ENCODE measurements at regions not wholly inside any gene's neighbourhood (a gene's known extent, or its start where the extent isn't known, plus 50 kb on each side); places are given as distances from the start of the nearest gene placed in this dataset.

DNA sequence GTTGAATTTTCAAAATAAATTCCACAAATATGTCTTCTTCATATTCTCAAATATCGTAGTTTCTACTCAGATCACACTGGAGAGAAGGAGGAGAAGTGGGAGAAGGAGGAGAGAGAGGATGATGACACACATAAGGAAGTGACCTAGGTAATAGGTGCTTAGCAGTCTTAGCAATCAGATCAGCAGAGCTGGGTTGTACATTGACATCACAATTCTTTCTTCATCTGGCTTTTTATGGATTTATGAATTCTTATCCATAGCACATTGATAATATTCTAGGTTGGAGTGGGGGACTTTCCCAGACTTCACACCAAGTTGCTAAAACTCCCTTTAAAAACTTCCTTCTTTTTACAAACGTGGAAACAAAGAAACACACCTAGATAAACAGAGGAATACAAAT is 86.9 kb downstream of the FGF9 start:
- ATAC-seq (ENCODE audit: low read depth) (no peak), DNase-seq (ENCODE audit: low spot score) (no peak)
- H3K4me3 ChIP-seq (ENCODE audit: severe bottlenecking) = no peak overlapping the region
- no peaks in the 10 kb centered on the region for H3K36me3 ChIP-seq (ENCODE audit: low read depth)
- H3K9me3 ChIP-seq (ENCODE audit: severe bottlenecking) = no peaks in the 10 kb centered on the region
- TF ChIP-seq, protein P1, sequence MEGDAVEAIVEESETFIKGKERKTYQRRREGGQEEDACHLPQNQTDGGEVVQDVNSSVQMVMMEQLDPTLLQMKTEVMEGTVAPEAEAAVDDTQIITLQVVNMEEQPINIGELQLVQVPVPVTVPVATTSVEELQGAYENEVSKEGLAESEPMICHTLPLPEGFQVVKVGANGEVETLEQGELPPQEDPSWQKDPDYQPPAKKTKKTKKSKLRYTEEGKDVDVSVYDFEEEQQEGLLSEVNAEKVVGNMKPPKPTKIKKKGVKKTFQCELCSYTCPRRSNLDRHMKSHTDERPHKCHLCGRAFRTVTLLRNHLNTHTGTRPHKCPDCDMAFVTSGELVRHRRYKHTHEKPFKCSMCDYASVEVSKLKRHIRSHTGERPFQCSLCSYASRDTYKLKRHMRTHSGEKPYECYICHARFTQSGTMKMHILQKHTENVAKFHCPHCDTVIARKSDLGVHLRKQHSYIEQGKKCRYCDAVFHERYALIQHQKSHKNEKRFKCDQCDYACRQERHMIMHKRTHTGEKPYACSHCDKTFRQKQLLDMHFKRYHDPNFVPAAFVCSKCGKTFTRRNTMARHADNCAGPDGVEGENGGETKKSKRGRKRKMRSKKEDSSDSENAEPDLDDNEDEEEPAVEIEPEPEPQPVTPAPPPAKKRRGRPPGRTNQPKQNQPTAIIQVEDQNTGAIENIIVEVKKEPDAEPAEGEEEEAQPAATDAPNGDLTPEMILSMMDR (IDR thresholded peaks at IDR 0.05; ENCODE audit: poor library complexity, severe bottlenecking) = no peak
- no peak overlapping the region for H3K27ac ChIP-seq (ENCODE audit: poor library complexity, severe bottlenecking)
- no peaks in the 10 kb centered on the region for H3K4me1 ChIP-seq (ENCODE audit: insufficient read depth, poor library complexity, severe bottlenecking)
- H3K27me3 ChIP-seq (ENCODE audit: insufficient read depth, poor library complexity, severe bottlenecking) = no peaks in the 10 kb centered on the region

DNA sequence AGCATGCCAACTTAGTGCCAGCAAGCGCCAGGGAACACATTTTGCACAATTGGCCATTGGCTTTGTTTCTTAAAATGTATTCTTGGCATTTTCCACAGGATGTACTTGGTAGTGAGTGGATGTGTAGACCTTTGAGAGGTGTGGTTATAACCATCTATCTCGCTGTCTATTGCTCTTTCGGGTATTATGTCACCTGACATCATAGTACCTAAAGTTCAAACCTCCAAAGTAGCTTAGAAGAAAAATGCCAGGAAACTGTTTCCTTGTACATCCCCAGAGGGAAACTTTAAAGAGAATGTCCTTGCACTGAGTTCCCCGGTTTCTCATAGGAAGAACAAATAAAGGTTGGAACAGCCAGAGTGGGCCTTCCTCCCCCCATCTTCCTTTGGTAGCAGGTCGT is 87.6 kb downstream of the FGF9 start:
- Histone ChIP-seq H3K36me3 (ENCODE audit: low read depth) (no peaks in the 10 kb centered on the region), H3K27ac (ENCODE audit: poor library complexity, severe bottlenecking) (no peak overlapping the region), H3K4me1 (ENCODE audit: insufficient read depth, poor library complexity, severe bottlenecking) (no peaks in the 10 kb centered on the region), H3K27me3 (ENCODE audit: insufficient read depth, poor library complexity, severe bottlenecking) (no peaks in the 10 kb centered on the region), H3K9me3 (ENCODE audit: severe bottlenecking) (no peaks in the 10 kb centered on the region), H3K4me3 (ENCODE audit: severe bottlenecking) (no peak overlapping the region)
- DNase-seq (ENCODE audit: low spot score) (no peak), ATAC-seq (ENCODE audit: low read depth) (no peak)
- TF ChIP-seq, protein P1 (IDR thresholded peaks at IDR 0.05; ENCODE audit: poor library complexity, severe bottlenecking) = no peak

DNA sequence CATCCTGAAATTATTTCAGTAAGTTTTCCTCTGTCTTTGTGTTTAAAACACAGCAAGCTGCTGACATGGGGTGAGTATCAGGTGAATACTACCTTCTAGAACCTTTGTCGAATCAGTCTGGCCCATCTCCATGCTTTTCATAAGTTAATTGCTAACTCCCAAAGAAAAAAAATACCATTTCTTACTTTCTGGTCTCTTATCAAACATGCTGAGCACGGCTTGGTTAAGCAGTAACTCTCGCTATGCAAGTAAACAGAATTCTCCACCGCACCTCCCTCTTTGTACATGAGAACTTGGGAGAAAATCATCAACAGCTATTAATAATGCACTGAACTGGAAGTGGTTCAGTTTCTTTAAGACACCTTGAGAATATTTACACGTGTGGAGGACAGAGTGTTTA is 88.6 kb downstream of the FGF9 start:
- ATAC-seq (ENCODE audit: low read depth) = no peak
- H3K27ac ChIP-seq (ENCODE audit: poor library complexity, severe bottlenecking) = no peak overlapping the region

DNA sequence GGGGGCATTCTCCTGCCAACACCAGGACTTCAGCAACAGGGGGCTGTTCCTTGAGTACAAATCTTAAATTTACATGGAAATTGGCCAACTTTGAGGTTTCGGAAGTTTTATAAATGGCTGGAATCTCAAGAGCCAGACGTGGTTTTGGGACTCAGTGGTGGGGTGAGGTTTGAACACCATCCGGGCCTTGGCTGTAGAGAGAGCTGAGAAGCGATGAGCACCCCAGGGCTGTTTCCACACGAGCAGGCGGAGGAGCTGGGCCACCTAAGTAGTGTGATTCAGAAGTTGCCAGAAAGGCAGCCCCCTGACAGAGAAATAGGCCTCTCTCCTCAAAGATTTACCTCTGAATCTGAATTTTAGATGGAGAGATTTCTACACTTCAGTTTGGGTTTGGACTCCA is 89.0 kb downstream of the FGF9 start:
- Histone ChIP-seq H3K27me3 (ENCODE audit: insufficient read depth, poor library complexity, severe bottlenecking) (no peaks in the 10 kb centered on the region), H3K4me1 (ENCODE audit: insufficient read depth, poor library complexity, severe bottlenecking) (no peaks in the 10 kb centered on the region), H3K9me3 (ENCODE audit: severe bottlenecking) (no peaks in the 10 kb centered on the region), H3K4me3 (ENCODE audit: severe bottlenecking) (no peak overlapping the region), H3K27ac (ENCODE audit: poor library complexity, severe bottlenecking) (no peak overlapping the region), H3K36me3 (ENCODE audit: low read depth) (no peaks in the 10 kb centered on the region)
- TF ChIP-seq, protein P1 (IDR thresholded peaks at IDR 0.05; ENCODE audit: poor library complexity, severe bottlenecking) = no peak
- ATAC-seq (ENCODE audit: low read depth) (no peak), DNase-seq (ENCODE audit: low spot score) (no peak)

More for the DNA sequence above, 88.6 kb downstream of the FGF9 start:
- H3K36me3 ChIP-seq (ENCODE audit: low read depth) = no peaks in the 10 kb centered on the region
- DNase-seq (ENCODE audit: low spot score) = no peak
- TF ChIP-seq, protein P1 (IDR thresholded peaks at IDR 0.05; ENCODE audit: poor library complexity, severe bottlenecking) = no peak
- H3K4me3 ChIP-seq (ENCODE audit: severe bottlenecking) = no peak overlapping the region
- H3K9me3 ChIP-seq (ENCODE audit: severe bottlenecking) = no peaks in the 10 kb centered on the region
- H3K4me1 ChIP-seq (ENCODE audit: insufficient read depth, poor library complexity, severe bottlenecking) = no peaks in the 10 kb centered on the region
- no peaks in the 10 kb centered on the region for H3K27me3 ChIP-seq (ENCODE audit: insufficient read depth, poor library complexity, severe bottlenecking)

DNA sequence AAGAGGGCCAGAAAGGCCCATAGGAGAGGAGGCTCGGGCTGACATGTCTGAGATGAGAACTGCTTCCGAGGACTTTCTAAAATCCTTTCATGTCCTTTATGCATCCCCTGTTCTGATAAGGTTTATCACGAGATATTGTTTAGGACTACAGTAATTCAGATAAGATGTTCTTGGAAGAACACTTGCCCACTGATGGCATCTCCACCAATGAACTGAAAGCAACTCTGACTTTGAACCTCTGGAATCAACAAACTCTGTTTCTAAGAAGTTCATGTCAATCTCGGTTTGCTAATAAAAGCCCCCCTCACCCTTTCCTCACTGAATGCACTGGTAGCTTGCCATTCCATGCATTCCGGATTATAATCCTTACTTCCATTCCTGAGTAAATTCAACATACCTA is 90.9 kb downstream of the FGF9 start:
- Histone ChIP-seq H3K36me3 (ENCODE audit: low read depth) (no peaks in the 10 kb centered on the region), H3K9me3 (ENCODE audit: severe bottlenecking) (no peaks in the 10 kb centered on the region), H3K27me3 (ENCODE audit: insufficient read depth, poor library complexity, severe bottlenecking) (no peaks in the 10 kb centered on the region), H3K4me3 (ENCODE audit: severe bottlenecking) (no peak overlapping the region), H3K27ac (ENCODE audit: poor library complexity, severe bottlenecking) (no peak overlapping the region), H3K4me1 (ENCODE audit: insufficient read depth, poor library complexity, severe bottlenecking) (no peaks in the 10 kb centered on the region)
- TF ChIP-seq, protein P1 (IDR thresholded peaks at IDR 0.05; ENCODE audit: poor library complexity, severe bottlenecking) = no peak
- no peak for ATAC-seq (ENCODE audit: low read depth)
- no peak for DNase-seq (ENCODE audit: low spot score)
